ENCODE measurements at regions not wholly inside any gene's neighbourhood (a gene's known extent, or its start where the extent isn't known, plus 50 kb on each side); places are given as distances from the start of the nearest gene placed in this dataset.
"Not testable (repeated sequence)": the region's sequence is repeated elsewhere in the genome, so short reads cannot be mapped to it uniquely, and the experiment has no call there.

DNA sequence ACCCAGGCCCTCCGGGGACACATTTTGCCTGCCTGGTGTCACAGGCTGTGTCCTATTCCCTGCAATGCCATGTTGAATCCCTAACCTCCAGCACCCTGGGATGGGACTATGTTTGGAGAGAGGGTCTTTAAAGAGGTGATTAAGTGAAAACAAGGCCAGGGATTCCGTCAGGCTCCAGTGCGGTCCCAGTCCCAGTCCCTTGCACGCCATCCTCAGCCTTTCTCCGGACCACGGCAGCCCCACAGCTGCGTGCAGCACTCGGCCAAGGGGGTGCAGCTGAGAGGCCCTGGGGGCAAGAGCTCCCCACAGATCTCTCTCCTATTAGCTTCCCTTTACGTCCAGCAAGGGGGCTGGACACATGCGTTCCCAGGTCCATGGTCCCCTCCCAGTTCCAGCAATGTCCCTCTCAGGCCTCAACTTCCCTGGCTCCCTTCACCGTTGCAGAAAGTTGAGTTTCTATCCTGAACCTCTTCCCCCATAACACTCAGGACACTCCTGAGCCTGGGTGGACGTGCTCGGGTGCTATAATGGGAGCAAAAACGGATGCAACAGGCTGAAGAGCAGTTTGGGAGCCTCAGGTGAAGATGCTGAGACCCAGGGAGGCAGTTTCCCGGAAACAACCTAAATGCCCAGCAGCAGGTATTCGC, 1422.7 kb downstream of the BRD1 start:
- DNase-seq, result no peak

DNA sequence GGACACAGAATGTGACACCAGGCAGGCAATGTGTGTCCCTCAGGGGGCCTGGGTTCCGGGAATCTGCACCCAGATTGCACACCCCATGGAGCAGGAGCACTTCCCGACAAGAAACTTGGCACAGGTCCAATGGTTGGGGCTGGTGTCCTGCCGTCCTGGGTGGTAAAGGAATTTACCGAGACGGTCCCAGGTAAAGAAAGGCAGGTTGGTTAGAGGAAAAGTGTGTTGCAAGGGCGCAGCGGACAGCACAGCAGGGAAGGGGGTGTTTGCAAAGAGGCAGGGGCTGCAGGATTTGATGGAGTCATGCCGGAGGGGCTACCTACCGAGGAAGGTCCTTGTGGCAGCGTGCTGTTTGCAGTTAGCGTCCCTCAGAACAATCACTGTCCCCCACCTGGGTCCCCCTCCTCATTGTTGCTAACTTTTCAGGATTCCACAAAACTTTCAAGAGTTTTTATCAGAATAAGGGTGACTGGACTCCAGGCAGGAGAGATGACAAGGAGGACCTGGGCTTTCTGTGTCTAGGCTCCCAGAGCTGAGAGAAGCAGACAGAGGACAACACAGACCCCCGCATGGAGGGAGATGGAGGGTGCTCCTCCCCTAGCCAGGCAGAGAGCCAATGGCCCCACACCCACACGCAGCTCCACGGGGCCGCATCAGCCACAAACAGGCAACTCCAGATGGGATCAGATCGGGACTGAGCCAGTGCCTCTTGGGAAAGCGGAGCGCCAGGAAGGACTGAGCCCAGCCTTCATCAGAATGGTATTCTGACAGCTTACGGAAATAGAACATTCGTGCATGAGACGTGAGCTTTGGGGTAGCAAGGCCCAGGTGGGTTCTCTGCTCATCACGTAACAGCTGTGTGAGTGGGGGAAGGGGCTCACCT, 1423.9 kb downstream of the BRD1 start:
- DNase-seq, result no peak

DNA sequence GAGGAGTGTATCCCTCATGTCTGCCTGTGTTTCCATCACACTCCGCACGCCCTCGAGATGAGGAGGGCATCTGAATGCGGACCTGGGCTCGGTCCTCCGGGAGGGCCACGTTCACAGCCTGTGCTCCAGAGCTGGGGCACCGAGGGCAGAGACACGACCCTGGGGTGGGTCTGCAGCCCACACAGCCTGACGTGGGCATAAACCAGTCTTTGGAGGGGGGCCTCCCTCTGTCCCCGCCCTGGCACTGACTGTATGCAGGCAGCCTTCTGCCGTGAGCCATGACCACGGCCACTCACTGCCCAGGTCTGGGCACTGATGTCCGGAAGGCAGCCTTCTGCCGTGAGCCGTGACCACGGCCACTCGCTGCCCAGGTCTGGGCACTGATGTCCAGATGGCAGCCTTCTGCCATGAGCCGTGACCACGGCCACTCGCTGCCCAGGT, 1425.1 kb downstream of the BRD1 start:
- no peak for DNase-seq

DNA sequence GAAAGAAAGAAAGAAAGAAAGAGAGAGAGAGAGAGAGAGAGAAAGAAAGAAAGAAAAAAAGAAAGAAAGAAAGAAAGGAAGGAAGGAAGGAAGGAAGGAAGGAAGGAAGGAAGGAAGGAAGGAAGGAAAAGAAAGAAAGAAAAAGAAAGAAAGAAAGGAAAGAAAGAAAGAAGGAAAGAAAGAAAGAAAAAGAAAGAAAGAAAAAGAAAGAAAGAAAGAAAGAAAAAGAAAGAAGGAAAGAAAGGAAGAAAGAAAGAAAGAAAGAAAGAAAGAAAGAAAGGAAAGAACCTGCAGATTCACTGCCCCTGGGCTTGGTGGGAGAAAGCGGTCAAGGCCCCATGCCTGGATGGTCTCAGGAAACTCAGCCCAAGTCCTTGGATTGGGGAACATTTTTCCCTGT, 1426.2 kb downstream of the BRD1 start:
- DNase-seq, result not testable (repeated sequence)

DNA sequence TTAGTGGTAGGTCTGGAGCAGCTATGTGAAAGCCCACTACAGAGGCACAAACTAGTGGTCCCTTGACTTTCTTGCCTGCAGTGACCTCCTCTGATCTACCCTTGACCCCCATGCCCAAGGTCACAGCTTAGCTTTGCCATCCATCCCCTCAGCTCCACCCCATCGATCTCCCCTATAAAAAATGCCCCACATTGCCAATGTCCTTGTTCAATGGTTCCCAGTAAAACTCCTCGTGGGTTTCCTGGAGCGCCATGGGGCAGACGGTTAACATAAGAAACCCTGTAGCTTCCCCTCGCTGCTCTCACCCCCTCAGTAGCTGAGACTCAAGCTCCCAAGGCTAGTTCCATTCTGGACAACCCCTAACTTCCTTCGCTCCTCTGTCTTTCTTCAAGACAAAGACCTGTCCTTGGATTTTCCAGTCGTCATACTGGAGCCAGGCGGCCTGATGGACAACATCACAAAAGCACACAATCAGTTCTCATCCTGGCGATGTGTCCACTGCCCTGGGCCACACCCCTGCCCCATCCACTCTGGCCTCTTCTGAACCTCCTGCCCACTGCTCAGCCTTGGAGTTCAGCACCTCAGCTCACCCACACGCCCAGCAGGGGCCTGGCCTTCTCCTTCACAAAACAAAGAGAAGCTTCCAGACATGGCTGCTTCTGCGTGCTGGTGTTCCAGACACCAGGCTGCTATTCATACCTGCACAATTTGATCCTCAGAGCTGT, 1429.3 kb downstream of the BRD1 start:
- no peak for DNase-seq

DNA sequence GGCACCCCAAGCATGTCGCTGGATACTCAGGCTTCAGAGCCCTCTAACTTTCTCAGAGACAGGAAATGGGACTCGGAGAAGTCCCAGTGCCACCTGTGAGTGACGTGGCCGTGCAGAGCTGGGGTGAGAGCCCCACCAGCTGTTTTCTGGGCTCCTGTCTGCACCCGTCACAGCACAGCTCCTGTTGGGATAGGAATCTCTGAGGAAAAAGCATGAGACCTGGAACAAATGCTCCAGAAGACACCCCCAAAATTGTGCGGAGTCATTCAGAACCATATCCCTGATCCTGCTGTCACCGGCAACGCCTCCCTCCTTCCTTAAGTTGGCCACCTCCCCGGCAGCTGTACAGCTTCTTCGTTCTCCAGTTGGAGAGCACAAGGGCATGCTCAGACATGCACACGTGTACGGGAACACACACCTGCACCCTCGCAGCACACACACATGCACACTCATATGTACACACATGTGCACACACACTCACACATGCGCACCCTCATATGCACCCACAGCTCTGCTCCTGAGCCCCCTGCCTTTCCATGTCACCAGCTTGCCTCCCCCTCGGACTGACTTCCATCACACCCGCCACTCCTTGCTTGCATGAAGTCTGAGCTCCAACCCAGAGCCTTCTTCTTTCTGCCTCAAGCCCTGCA, 1430.0 kb downstream of the BRD1 start:
- DNase-seq, result no peak

DNA sequence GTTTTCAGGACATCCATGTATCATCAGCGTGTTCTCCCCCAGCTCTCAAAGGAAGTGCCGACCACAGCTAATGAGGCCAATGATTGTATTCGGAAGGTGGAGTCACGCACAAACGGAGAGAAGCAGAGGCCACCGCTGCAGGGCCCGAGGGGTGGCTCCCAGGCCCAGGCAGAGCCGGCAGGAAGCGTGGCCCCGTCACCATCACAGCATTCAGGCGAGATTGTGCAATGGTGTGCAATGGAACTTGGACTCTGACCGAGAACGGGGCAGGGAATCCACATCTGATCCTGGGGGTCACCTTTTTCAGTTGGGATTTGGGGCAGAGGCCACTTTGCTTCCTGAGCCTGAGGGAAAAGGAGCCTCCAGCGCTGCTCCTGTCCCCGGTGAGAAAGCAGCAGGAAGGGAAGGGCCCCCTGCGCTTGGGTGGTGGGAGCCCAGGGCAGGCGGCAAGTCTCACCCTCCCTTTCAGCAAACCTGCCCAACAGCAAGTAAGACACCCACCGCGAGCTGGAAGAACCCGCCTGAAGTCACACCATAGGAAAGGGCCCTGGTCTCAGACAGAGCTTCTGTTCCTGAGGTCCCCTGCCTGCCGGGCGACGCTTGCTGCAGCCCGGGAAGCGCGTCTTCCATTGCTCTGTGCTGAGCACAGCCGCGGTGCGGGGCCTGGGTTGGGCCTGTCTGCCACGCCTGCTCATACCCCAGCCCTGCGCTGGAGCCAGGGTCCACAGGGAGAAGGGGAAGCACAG, 1430.7 kb downstream of the BRD1 start:
- no peak for DNase-seq

DNA sequence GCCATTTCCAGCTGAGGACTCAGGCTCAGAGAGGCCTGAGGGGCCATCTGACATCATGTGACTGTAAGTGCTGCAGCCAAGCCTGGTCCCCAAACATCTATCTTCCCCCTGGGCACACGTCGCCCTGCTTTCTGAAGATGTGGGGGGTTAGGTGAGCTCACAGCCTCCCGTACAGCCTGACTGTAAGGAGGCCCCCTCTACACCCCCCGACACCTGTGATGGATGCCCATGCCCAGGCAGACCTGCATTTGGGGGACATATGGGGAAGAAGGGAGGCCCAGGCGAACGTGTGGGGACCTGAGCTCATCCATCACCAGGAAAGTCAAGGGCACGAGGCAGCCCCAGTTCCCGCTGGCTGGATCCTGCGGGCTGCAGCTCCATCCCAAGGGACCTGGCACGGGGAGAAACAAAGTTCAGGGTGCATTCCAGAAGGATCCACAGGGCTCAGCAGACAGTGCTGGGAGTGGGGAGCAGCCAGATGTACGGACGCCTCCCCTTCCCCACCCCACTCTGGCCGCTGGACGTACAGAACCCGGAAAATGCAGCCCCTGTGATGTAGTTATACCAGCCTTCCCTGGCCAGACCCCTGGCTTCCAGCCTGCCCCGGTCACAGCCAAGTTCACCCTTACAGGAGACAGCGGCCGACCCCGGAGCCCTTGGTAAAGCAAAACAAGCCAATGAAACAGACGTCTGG, 1431.4 kb downstream of the BRD1 start:
- DNase-seq, result no peak

DNA sequence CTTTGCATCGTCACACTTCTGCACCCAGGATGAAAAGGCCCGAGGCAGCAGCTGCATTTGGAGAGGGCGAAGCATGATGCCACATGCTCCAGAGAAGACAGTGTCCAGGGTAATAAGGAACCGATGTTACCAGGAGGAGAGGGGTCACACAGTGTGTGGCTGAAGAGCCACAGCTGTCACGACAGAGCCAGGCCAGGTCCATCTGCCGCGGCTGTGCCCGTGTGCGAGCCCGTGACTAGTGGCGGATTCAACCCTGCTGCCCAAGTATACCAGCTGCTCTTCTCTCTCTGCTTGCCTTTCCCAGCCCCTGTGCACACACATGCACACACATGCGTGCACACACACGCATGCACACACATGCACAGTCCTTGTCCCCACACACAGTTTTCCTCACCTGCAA, 1432.5 kb downstream of the BRD1 start:
- no peak for DNase-seq

DNA sequence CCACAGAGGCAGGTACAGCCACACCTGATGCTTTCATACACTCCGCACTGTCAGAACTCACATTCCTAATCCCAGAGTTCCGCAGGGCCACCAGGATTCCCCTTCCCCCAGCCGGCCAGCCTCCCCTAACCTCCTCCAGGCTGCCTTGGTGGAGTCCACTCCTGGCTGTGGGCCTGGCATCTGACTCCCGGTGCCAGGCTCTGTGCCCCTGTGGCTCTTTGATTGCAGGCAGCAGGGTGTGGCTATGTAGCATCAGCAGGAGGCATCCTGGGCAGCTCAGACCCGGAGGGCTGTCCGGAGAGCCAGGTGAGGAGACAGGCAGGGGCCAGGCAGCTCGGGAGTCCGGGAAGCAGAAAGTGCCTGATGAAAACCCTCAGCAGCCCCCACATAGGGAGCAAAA, 1432.9 kb downstream of the BRD1 start:
- no peak for DNase-seq

DNA sequence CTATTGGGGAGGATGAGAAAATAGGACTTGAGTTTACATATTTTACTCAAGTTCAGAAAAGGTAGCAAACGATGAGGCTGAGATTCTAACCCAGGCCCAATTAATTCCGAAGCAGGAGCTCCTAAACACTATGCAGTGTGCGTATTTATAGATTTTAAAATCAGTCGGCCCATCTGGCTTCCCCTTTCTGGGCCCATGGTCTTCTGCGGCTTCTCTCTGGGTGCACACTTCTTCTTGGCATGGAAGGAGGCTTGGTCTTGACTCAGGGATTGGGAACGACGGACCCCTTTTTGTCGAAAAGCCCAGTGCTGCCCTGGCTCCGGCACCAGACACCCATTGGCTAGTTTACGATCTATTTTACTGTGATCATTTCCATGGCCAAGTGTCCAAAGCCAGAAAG, 1433.8 kb downstream of the BRD1 start:
- no peak for DNase-seq

DNA sequence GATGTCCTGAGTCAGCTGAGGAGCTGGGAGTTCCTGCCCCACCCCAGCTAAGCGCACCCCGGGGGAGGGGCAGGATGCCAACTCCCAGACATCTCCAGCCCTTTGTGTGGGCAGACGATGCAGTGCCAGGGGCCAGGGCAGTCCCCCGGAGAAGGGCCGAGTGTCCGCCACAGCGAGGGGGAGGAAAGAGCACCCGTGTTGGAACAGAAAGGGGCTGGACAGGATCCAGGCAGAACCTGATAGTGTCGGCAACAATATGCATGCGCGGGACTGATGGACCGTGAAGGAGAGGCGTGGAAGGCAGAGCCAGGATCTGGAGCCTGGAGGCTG, 1434.7 kb downstream of the BRD1 start:
- DNase-seq, result no peak

DNA sequence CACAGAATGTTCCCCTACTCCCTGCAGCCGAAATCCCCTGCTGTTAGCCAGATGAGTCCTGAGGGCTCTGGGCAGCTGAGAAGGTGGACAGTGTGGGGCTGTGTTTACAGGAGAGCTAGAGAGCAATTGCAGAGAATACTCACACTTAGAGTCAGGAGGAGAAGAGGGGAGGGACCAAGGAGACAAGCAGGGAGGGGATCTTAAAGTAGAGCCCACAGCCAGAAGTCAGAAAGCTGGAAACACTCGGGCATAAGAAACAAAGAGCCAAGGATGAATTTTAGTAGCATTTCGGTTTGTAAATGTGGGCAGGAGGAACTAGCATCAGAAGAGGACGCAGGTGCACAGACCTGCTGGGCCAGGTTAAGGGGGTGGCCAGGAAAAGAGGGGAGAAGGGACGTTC, 1435.9 kb downstream of the BRD1 start:
- DNase-seq, result no peak

DNA sequence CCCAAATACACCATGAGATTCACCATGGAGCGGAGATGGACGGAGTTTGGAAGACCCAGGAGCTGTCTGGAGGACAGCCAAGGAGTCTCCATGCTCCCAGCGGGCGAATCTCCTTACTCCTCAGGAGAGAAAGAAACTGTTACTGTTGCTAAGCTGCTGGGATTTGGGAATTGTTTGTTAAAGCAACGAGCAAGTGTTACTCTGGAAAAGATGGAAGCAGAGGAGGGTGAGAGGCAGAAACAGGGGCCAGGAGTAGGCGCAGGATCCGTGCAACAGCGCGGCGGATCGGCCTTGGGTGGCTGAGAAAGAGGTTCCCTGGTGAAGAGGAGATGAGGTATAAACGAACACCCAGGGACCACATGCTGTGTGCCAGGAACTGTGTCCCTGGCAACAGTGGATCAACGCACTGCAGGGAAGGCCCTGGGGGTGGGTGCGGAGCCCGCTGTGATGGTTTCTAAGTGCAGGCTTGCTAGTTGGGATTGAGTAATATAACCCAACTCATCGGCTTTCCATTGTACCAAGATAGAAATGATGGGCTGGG, 1436.4 kb downstream of the BRD1 start:
- DNase-seq, result no peak

DNA sequence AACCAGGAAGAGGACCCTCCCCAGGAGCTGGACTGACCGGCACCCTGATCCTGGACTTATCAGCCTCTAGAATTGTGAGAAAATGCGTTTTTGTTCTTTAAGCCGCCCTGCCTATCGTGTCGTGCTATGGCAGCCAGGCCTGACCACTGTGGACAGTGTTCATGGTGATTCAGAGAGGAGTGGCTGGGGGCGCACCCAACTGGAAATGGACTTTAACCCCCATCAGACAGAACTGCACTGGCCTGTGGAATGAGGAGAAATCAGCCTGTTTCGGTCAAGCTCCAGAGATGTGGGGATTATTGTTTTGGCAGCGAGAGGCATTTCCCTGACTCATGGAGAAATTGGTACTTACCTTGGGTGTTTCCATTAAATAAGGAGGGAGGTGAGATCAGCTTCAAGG, 1437.8 kb downstream of the BRD1 start:
- no peak for DNase-seq

DNA sequence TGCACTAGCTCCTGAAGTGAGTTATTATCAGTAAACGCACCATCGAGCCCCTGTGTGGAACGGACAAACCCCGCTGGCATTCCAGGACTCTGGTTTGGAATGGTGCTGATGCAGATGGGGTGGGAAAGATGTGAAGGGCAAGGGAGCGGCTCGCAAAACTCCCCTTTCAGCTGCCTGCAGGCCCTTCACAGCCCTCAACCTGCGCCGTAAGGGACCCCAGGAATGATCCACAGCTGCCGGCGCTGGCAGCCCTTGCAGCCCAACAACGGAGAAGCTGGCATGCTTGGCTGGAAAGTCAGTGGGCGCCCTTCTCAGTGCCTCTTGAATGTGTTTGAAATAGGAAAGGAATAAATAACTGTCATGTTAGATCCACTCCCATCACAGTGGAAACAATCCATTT, 1445.5 kb downstream of the BRD1 start:
- DNase-seq, result no peak

DNA sequence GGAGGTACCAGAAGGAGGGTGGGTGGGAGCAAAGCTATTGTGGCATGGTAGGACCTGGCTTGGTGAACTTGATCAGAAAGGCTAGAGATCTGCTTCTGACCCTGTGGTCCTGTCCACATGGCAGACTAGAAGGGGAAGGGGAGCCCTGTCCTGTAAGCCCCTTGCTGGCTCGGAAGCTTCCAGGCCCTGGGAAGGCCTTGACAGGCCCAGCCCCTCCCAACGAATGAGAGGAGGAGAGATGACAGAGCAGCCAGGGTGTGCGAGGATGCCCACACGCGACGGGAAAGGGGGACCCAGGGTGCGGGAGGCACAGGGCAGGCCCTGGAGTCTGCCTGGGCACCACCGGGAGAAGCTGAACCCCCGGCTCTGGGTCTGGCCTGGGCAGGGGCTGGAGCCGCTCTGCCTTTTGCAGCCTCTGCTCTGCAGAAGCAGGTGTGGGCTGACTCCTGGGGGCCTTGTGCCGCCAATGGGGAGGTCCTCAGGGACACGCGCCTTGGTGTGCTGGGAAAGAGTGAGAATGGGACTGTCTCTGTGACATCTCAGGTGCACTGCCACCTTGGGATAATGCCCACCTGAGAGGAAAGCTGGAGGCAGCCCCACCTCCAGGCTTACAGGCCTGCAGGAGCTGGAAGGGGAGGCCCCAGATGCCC, 1447.5 kb downstream of the BRD1 start:
- DNase-seq, result no peak

DNA sequence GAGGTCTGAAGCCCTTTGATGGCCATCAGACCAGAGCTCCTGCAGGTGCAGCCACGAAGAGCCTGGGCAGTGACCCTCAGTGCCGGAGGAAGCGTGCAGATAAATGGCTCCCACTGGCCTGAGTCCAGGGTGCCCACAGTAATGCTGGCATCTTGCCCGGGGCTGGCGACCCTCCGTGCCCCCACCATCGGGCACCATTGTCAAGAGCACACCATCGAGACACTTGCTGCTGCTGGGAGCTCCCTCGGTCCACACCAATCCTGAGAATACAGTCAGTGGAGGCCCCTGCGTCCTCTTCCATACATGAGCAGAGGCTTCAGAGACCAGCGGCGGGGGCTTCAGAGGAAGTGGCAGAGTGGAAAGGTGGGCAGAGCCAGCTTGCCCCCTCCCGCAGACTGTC, 1448.3 kb downstream of the BRD1 start:
- no peak for DNase-seq

DNA sequence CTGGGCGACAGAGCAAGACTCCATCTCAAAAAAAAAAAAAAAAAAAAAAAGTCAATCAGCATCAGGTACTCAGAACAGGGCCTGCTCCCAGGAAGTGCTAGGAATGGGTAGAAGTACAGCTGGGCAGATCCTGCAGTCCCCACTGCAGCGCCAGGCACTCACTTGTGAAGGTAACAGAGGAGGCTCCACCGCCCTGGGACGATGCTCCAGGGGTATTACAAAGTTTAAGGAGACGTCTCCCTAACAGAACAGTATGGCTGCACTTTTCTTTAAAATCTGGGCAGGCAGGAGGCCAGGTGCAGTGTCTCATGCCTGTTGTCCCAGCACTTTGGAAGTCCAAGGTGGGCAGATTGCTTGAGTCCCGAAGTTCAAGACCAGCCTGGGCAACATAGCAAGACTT, 1449.0 kb downstream of the BRD1 start:
- DNase-seq, result no peak

DNA sequence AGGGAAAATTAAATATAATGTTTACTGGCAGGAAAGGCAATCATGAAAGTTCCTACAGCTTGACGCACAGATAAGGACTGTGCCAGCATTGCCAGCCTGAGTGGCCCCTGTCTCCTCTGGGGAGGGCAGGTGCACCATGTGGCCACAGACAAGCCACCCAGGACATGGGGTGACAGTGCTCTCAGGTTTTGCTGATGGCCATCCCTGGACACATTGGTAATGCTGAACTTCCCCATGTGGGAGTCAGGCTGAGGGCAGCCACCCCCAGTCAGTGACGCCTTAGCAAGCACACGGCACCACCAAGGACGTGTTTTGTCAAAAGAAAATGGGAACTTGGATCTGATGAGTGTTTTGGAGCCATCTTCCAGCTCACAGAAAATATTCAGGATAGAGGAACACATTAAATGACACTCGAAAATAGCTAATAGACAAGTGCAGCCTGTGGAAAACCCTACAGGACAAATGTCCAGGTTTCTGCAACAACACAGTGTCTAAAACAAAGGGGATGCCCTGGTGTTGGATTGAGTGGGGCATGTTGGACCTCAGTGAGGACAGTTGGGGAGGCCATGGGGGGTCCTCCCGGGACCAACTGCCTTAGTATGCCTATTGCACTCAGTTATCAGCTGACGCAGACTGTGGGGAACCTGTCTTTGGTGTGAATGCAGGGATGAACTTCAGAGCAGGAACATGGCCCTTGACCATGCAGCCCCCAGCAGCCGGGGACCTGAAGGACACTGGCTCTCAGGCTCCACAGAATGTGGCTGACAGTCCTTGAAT, 1450.5 kb downstream of the BRD1 start:
- DNase-seq, result no peak

All from NCI-H2107 (cell line).